ENCODE measurements at regions not wholly inside any gene's neighbourhood (a gene's known extent, or its start where the extent isn't known, plus 50 kb on each side); places are given as distances from the start of the nearest gene placed in this dataset.

DNA sequence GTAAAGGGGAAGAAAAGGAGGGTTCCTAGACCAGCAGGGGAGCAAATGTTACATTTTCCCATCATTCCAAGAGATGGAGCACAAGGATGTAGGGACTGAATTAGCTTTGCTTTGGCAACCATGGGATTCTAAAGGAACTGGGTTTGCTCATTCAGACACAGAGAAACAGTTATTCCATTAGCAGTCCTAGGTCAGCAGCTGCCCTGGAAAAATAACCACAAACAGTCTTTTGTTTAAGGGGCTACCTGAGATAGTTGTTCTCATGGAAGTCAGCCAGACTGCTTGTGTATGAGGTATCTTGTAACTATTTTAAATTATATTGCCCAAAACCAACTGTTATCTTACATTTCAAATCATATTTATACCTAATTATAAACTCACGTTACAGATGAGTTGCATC is 58.4 kb upstream of the VCAM1 start:
- TF ChIP-seq, protein P1, sequence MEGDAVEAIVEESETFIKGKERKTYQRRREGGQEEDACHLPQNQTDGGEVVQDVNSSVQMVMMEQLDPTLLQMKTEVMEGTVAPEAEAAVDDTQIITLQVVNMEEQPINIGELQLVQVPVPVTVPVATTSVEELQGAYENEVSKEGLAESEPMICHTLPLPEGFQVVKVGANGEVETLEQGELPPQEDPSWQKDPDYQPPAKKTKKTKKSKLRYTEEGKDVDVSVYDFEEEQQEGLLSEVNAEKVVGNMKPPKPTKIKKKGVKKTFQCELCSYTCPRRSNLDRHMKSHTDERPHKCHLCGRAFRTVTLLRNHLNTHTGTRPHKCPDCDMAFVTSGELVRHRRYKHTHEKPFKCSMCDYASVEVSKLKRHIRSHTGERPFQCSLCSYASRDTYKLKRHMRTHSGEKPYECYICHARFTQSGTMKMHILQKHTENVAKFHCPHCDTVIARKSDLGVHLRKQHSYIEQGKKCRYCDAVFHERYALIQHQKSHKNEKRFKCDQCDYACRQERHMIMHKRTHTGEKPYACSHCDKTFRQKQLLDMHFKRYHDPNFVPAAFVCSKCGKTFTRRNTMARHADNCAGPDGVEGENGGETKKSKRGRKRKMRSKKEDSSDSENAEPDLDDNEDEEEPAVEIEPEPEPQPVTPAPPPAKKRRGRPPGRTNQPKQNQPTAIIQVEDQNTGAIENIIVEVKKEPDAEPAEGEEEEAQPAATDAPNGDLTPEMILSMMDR (IDR thresholded peaks at IDR 0.05; ENCODE audit: low read length), result no peak
- TF ChIP-seq EZH2phosphoT487 (IDR thresholded peaks at IDR 0.05; ENCODE audit: low read length), result no peak

All from MM.1S (cell line).